ENCODE measurements at regions not wholly inside any gene's neighbourhood (a gene's known extent, or its start where the extent isn't known, plus 50 kb on each side); places are given as distances from the start of the nearest gene placed in this dataset.

GRCh38 chr12:25764892-25765291, 193.6 kb upstream of the RASSF8 start:
- no peak overlapping the region for H3K27ac ChIP-seq
- TF ChIP-seq POLR2A (IDR thresholded peaks at IDR 0.05): no peak
- TF ChIP-seq CTCF (IDR thresholded peaks at IDR 0.05): no peak
- no peaks in the 10 kb centered on the region for H3K27me3 ChIP-seq
- no peaks in the 10 kb centered on the region for H3K9me3 ChIP-seq
- intact Hi-C loops (cut with DNase I): no loop called here
- WGBS, 4 donors: 42 to 54% (median 47%) methylated on average over 3 of the region's 3 CpGs
- H3K4me1 ChIP-seq: no peaks in the 10 kb centered on the region
- no peaks in the 10 kb centered on the region for H3K36me3 ChIP-seq
- ATAC-seq (no peak), DNase-seq (no peak)
- no peak overlapping the region for H3K4me3 ChIP-seq

- Histone ChIP-seq H3K27me3 (no peaks in the 10 kb centered on the region), H3K27ac (no peak overlapping the region), H3K36me3 (no peaks in the 10 kb centered on the region), H3K4me1 (no peaks in the 10 kb centered on the region), H3K4me3 (no peak overlapping the region), H3K9me3 (no peaks in the 10 kb centered on the region)
- TF ChIP-seq POLR2A (IDR thresholded peaks at IDR 0.05) (no peak), CTCF (IDR thresholded peaks at IDR 0.05) (no peak)
- intact Hi-C loops (cut with DNase I): no loop called here
- no peak for ATAC-seq
- DNase-seq: no peak
- 89 to 98% (median 95%) methylated on average over 1 of the region's 1 CpG for WGBS, 4 donors
Measured at GRCh38 chr12:25767606-25768005, 190.9 kb upstream of the RASSF8 start.

- TF ChIP-seq POLR2A (IDR thresholded peaks at IDR 0.05) (no peak), CTCF (IDR thresholded peaks at IDR 0.05) (no peak)
- ATAC-seq: no peak
- Histone ChIP-seq H3K36me3 (no peaks in the 10 kb centered on the region), H3K27me3 (no peaks in the 10 kb centered on the region), H3K27ac (no peak overlapping the region), H3K4me1 (no peaks in the 10 kb centered on the region), H3K9me3 (no peaks in the 10 kb centered on the region), H3K4me3 (no peak overlapping the region)
- 72 to 89% (median 83%) methylated on average over 2 of the region's 2 CpGs for WGBS, 4 donors
- DNase-seq: no peak
- intact Hi-C loops (cut with DNase I): no loop called here
Measured at GRCh38 chr12:25768151-25768550, 190.3 kb upstream of the RASSF8 start.

GRCh38 chr12:25769082-25769945, 189.2 kb upstream of the RASSF8 start:
- ATAC-seq (peak in 1 of 4 donors; percentile 73), DNase-seq (no peak)
- Histone ChIP-seq H3K27me3 (no peaks in the 10 kb centered on the region), H3K36me3 (no peaks in the 10 kb centered on the region), H3K4me3 (no peak overlapping the region), H3K9me3 (no peaks in the 10 kb centered on the region), H3K4me1 (no peaks in the 10 kb centered on the region), H3K27ac (no peak overlapping the region)
- intact Hi-C loops (cut with DNase I): no loop called here
- TF ChIP-seq POLR2A (IDR thresholded peaks at IDR 0.05) (no peak), CTCF (IDR thresholded peaks at IDR 0.05) (no peak)
- 68 to 77% (median 73%) methylated on average over 6 of the region's 6 CpGs for WGBS, 4 donors

Data from heart left ventricle (tissue), 16 donors.